Ishikawa (cell line): ENCODE measurements at regions not wholly inside any gene's neighbourhood (a gene's known extent, or its start where the extent isn't known, plus 50 kb on each side); places are given as distances from the start of the nearest gene placed in this dataset.

Experiments
- CEBPB ChIP-seq: IDR thresholded peaks from 2 replicates; pipeline ENCODE4 v1.6.1; 2012
- CREB1 ChIP-seq: IDR thresholded peaks from 2 replicates; pipeline ENCODE4 v1.6.1; 2012; ENCODE audit warnings: low read depth
- EGR1 ChIP-seq: IDR thresholded peaks from 2 replicates; pipeline ENCODE4 v1.6.1; 2012
- EP300 ChIP-seq: IDR thresholded peaks from 2 replicates; pipeline ENCODE4 v1.6.1; 2012; ENCODE audit warnings: borderline replicate concordance
- FOXM1 ChIP-seq: IDR thresholded peaks from 2 replicates; pipeline ENCODE4 v1.6.1; 2012; ENCODE audit warnings: low read depth, borderline replicate concordance
- NFIC ChIP-seq: IDR thresholded peaks from 2 replicates; pipeline ENCODE4 v1.6.1; 2012
- RAD21 ChIP-seq: IDR thresholded peaks from 2 replicates; pipeline ENCODE4 v1.6.1; 2012; ENCODE audit warnings: low read depth
- TAF1 ChIP-seq: IDR thresholded peaks from 2 replicates; pipeline ENCODE4 v1.6.1; 2012; ENCODE audit warnings: low read depth, mild to moderate bottlenecking
- TCF12 ChIP-seq: IDR thresholded peaks from 2 replicates; pipeline ENCODE4 v1.6.1; 2012; ENCODE audit warnings: low read depth
- TEAD4 ChIP-seq: IDR thresholded peaks from 2 replicates; pipeline ENCODE4 v1.6.1; 2012
- YY1 ChIP-seq: IDR thresholded peaks from 2 replicates; pipeline ENCODE4 v1.6.1; 2012; ENCODE audit warnings: low read depth
- ZBTB7A ChIP-seq: IDR thresholded peaks from 2 replicates; pipeline ENCODE4 v1.6.1; 2012; ENCODE audit warnings: low read depth
- TF ChIP-seq, protein P1 (sequence below): IDR thresholded peaks from 2 replicates; pipeline ENCODE4 v1.6.1; 2012; ENCODE audit warnings: low read depth, mild to moderate bottlenecking
- TF ChIP-seq, protein P2 (sequence below): IDR thresholded peaks from 2 replicates; pipeline ENCODE4 v1.6.1; 2012
- TF ChIP-seq, protein P3 (sequence below): IDR thresholded peaks from 2 replicates; pipeline ENCODE4 v1.6.1; 2012

DNA sequence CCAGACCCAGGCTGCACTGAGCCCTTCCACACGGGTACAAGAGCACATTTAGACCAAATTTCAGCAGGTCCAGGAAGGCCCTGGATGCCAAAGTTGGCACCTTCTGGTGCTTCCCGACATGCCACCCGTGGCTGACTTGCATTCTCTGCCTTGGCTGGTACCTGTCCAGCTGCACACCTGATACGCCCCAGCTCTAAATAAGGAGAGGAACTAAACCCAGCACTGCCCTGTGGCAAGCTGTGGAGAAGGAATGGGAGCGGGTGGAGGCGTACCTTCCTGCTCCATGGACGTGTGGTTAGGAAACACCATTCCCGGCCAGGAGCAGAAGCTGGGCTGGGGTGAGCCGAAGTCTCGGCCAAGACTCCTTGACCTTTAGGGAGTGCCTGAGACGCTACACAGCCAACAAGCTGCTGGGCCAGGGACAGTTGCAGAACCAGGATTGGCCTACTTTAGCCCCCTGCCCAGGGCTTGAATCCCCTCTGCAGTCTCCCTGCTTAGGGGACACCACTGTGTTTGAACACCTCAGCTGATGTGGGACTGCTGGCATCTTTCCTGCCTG lies 86.5 kb upstream of the TAF1B start:
- TF ChIP-seq FOXM1: no peak
- TF ChIP-seq CEBPB: no peak
- TF ChIP-seq, protein P1, sequence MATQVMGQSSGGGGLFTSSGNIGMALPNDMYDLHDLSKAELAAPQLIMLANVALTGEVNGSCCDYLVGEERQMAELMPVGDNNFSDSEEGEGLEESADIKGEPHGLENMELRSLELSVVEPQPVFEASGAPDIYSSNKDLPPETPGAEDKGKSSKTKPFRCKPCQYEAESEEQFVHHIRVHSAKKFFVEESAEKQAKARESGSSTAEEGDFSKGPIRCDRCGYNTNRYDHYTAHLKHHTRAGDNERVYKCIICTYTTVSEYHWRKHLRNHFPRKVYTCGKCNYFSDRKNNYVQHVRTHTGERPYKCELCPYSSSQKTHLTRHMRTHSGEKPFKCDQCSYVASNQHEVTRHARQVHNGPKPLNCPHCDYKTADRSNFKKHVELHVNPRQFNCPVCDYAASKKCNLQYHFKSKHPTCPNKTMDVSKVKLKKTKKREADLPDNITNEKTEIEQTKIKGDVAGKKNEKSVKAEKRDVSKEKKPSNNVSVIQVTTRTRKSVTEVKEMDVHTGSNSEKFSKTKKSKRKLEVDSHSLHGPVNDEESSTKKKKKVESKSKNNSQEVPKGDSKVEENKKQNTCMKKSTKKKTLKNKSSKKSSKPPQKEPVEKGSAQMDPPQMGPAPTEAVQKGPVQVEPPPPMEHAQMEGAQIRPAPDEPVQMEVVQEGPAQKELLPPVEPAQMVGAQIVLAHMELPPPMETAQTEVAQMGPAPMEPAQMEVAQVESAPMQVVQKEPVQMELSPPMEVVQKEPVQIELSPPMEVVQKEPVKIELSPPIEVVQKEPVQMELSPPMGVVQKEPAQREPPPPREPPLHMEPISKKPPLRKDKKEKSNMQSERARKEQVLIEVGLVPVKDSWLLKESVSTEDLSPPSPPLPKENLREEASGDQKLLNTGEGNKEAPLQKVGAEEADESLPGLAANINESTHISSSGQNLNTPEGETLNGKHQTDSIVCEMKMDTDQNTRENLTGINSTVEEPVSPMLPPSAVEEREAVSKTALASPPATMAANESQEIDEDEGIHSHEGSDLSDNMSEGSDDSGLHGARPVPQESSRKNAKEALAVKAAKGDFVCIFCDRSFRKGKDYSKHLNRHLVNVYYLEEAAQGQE: no peak
- TF ChIP-seq TEAD4: no peak
- no peak for TF ChIP-seq RAD21
- TF ChIP-seq, protein P2, sequence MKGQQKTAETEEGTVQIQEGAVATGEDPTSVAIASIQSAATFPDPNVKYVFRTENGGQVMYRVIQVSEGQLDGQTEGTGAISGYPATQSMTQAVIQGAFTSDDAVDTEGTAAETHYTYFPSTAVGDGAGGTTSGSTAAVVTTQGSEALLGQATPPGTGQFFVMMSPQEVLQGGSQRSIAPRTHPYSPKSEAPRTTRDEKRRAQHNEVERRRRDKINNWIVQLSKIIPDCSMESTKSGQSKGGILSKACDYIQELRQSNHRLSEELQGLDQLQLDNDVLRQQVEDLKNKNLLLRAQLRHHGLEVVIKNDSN: no peak
- no peak for TF ChIP-seq ZBTB7A
- TF ChIP-seq CREB1: no peak
- no peak for TF ChIP-seq TCF12
- TF ChIP-seq EGR1: no peak
- no peak for TF ChIP-seq TAF1
- TF ChIP-seq EP300: no peak
- TF ChIP-seq, protein P3, sequence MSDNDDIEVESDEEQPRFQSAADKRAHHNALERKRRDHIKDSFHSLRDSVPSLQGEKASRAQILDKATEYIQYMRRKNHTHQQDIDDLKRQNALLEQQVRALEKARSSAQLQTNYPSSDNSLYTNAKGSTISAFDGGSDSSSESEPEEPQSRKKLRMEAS: no peak
- no peak for TF ChIP-seq NFIC
- TF ChIP-seq YY1: no peak

DNA sequence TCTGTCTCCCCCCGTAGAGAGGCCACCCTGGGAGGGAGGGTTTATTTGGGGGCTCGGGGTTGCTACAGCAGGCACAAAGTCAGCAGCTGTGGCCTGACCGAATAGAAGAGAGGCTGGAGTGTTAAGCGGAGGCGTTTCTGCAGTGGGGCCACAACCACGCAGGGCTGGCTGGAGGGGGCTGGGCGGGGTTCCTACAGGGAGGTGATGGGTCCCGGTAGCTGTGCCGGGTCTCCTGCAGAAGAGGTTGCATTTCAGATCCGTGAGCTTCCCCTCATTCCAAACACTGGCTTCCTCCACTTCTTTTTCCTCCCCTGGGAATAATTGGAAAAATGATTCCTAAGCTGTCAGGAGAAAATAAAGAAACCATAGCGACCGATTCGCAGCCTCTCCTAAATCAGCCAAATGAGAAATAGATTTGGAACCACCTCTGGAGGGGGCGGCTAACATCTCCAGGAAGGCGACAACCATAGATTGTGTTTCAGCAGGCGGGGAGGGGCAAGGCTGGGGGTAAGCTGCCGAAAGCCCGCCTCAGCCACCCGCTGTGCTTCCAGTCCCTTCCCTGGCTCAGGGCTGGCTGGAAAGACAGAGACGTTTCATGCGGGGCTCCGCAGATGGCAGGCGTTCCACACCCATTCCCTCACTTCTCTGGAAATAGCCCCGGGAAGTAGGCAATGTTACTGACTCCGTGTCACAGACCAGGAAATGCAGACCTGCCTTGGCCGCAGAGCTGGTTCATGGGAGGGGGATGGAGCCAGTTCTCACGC lies 85.6 kb upstream of the TAF1B start:
- TF ChIP-seq ZBTB7A (peak; percentile 33; the same call in 1 of the 2 replicates), RAD21 (0 out of 2 replicates have a peak, but pooled peaks have one; percentile 6)
- TF ChIP-seq, protein P3: no peak

DNA sequence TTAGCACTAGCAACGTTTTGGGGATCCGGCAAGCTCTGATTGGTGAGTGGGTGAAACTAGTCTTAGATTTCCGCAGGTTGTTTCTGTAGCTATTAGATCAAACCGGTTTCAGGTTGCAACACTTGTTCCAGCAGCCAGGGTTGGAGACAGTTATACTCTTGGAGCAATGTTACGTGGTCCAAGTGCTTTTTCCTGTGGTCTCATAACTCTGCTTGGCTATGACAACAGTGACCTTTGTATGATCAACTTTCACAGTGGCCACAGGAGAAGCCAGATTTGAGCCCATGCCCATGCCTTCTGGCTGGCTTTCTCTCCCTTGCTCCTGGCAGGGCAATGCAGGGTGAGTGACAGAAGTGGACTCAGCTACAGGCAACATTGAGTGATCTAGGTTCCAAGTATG lies 84.5 kb upstream of the TAF1B start:
- TF ChIP-seq FOXM1 (no peak), CEBPB (peak; percentile 28; the same call in 1 of the 2 replicates)
- TF ChIP-seq, protein P1: no peak

DNA sequence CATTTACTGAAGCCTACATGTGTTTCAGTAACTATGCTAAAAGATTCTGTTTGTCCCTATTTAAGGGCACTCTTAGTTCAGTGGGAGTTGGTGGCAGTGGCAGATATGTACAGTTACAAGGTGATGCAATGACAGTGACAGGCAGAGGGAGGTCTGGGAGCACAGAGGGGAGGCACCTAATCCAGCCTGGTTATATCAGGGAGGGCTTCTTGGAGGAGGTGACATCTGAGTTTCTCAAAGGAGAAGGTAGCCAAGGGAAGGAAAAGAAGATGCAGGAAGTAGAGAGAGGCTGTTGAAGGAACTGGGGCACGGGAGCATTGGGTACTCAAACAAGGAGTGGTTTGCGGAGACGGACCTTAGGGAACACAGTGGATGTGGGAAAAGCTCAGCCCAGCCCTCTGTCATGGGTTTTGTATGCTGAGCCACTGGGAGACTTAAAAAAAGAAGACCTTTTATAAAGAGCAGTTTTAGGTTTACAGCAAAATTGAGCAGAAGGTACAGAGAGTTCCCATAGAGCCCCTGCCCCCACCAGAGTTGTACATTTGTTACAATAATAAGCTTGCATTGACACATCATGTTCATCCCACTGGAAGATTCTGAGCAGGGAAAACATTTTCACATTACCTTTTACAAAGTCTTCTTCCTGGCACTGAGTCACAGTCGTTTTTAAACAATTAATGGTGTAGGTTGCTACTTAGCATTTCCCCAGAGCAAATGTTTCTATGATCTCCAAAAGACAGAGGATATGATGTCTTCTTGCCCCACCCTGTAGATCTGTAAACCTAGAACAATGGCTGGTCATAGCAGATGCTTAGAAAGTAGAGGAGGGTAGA lies 83.0 kb upstream of the TAF1B start:
- no peak for TF ChIP-seq ZBTB7A
- TF ChIP-seq NFIC: no peak
- no peak for TF ChIP-seq TAF1
- TF ChIP-seq, protein P1: no peak
- TF ChIP-seq RAD21: no peak
- no peak for TF ChIP-seq CEBPB
- no peak for TF ChIP-seq YY1
- no peak for TF ChIP-seq FOXM1
- TF ChIP-seq TCF12: no peak
- TF ChIP-seq EGR1: no peak
- TF ChIP-seq, protein P2: no peak
- TF ChIP-seq EP300: no peak
